MM.1S (cell line): ENCODE measurements at regions not wholly inside any gene's neighbourhood (a gene's known extent, or its start where the extent isn't known, plus 50 kb on each side); places are given as distances from the start of the nearest gene placed in this dataset.

Source experiments
- DNase-seq: peaks from one replicate; pipeline ENCODE4 v3.0.0-alpha.2; 2015
- H2AFZ ChIP-seq: fragments of 300-600 bp; sonication (generic); 2 replicates; pipeline ENCODE4 v1.6.0; 2016; ENCODE audit warnings: antibody characterized with exemption, low read length
- H3F3A ChIP-seq: fragments of 300-600 bp; sonication (generic); 2 replicates; pipeline ENCODE4 v1.6.1; 2016; ENCODE audit warnings: mild to moderate bottlenecking, antibody characterized with exemption, low read length, moderate library complexity, mixed read lengths; ENCODE audit not compliant: insufficient read depth
- H3K27ac ChIP-seq: fragments of 300-600 bp; sonication (generic); 2 replicates; pipeline ENCODE4 v1.5.1; 2016; ENCODE audit warnings: mild to moderate bottlenecking, low read length
- H3K27me3 ChIP-seq: fragments of 300-600 bp; sonication (generic); replicated peaks from 2 replicates; pipeline ENCODE4 v1.6.0; 2016; ENCODE audit warnings: low read length; ENCODE audit not compliant: insufficient read depth
- H3K36me3 ChIP-seq: fragments of 300-600 bp; sonication (generic); replicated peaks from 2 replicates; pipeline ENCODE4 v1.6.1; 2016; ENCODE audit warnings: mild to moderate bottlenecking, low read length, mixed read lengths; ENCODE audit not compliant: insufficient read depth
- H3K4me1 ChIP-seq: fragments of 300-600 bp; sonication (generic); 2 replicates; pipeline ENCODE4 v1.6.1; 2016; ENCODE audit warnings: low read length, mixed read lengths
- H3K4me2 ChIP-seq: fragments of 300-600 bp; sonication (generic); 2 replicates; pipeline ENCODE4 v1.6.0; 2016; ENCODE audit warnings: low read depth, low read length
- H3K4me3 ChIP-seq: fragments of 300-600 bp; sonication (generic); 2 replicates; pipeline ENCODE4 v1.5.1; 2016; ENCODE audit warnings: low read length, mixed read lengths
- H3K79me2 ChIP-seq: fragments of 300-600 bp; sonication (generic); 2 replicates; pipeline ENCODE4 v1.6.1; 2016; ENCODE audit warnings: mixed run types, low read length, mixed read lengths
- H3K9ac ChIP-seq: fragments of 300-600 bp; sonication (generic); 2 replicates; pipeline ENCODE4 v1.6.1; 2016; ENCODE audit warnings: low read length, mixed read lengths
- H3K9me2 ChIP-seq: fragments of 300-600 bp; sonication (generic); replicated peaks from 2 replicates; pipeline ENCODE4 v1.6.1; 2016; ENCODE audit warnings: mild to moderate bottlenecking, low read length, mixed read lengths; ENCODE audit not compliant: insufficient read depth
- H3K9me3 ChIP-seq: fragments of 300-600 bp; sonication (generic); replicated peaks from 2 replicates; pipeline ENCODE4 v1.6.1; 2016; ENCODE audit warnings: mild to moderate bottlenecking, low read length, mixed read lengths; ENCODE audit not compliant: insufficient read depth
- H4K20me1 ChIP-seq: fragments of 300-600 bp; sonication (generic); 2 replicates; pipeline ENCODE4 v1.6.1; 2016; ENCODE audit warnings: mild to moderate bottlenecking, low read length, moderate library complexity, mixed read lengths; ENCODE audit not compliant: insufficient read depth
- CTCF ChIP-seq: fragments of 300-600 bp; sonication (generic); IDR thresholded peaks from 2 replicates; pipeline ENCODE4 v1.5.1; 2016; ENCODE audit warnings: antibody characterized with exemption, low read length, mixed read lengths
- EZH2 ChIP-seq: fragments of 300-600 bp; sonication (generic); optimal IDR thresholded peaks from 2 replicates; pipeline ENCODE3; 2017; ENCODE audit warnings: low read depth, mild to moderate bottlenecking, antibody characterized with exemption, low read length, mixed read lengths
- EZH2phosphoT487 ChIP-seq: fragments of 300-600 bp; sonication (generic); IDR thresholded peaks from 2 replicates; pipeline ENCODE4 v1.6.1; 2018; ENCODE audit warnings: antibody characterized with exemption, low read length

GRCh38 chr22:44580176-44581095 is 82.4 kb upstream of the RTL6 start:
- no peaks in the 10 kb centered on the region for H3K9me3 ChIP-seq
- no peak overlapping the region for H2AFZ ChIP-seq
- H3F3A ChIP-seq = no peaks in the 10 kb centered on the region
- no peak overlapping the region for H3K4me3 ChIP-seq
- TF ChIP-seq EZH2phosphoT487 (no peak), CTCF (no peak), EZH2 (no peak)
- no peaks in the 10 kb centered on the region for H4K20me1 ChIP-seq
- DNase-seq = no peak
- no peak overlapping the region for H3K9ac ChIP-seq
- no peak overlapping the region for H3K4me2 ChIP-seq
- H3K9me2 ChIP-seq = no peaks in the 10 kb centered on the region
- no peaks in the 10 kb centered on the region for H3K79me2 ChIP-seq
- no peaks in the 10 kb centered on the region for H3K4me1 ChIP-seq
- H3K27me3 ChIP-seq = peaks cover 97% of the 10 kb centered on the region
- H3K36me3 ChIP-seq = no peaks in the 10 kb centered on the region
- no peak overlapping the region for H3K27ac ChIP-seq

DNA sequence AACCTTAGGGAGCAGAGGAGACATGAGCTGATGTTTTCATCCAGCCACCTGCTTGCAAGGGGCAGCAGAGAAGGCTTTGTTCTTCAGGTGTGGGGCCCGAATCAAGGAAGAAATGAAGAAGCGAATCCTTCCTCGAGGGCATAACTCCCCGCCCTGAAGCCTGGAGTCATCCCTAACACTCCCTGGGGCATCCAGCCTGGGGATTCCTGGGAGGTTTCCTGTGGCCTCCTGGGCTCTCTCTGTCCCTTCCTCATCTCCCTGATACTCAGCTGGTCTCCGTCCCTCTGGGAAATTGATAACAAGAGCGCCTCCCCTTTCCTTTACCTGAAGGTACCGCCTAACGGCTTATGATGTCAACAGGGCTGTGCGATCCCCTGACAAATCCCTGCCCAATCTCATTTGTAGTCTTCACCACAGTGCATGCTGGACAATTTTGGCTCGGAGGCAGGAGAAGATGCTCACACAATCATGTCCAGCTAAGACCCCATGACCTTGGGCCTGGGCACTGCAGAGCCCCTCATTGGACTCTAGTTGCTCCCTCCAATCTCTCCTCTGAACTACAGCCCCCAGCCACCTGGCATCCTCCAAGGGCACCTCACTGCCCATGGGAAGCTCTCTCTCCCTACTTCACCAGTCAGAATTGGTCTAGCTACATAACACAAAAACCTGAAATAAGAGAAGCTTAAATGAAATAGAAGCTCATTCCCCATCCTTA is 80.6 kb upstream of the RTL6 start:
- H4K20me1 ChIP-seq = no peaks in the 10 kb centered on the region
- no peaks in the 10 kb centered on the region for H3K36me3 ChIP-seq
- H3K9ac ChIP-seq = no peak overlapping the region
- TF ChIP-seq EZH2phosphoT487 (no peak), CTCF (no peak), EZH2 (no peak)
- H3K9me2 ChIP-seq = no peaks in the 10 kb centered on the region
- no peaks in the 10 kb centered on the region for H3K4me1 ChIP-seq
- H3K27me3 ChIP-seq = peaks cover 99% of the 10 kb centered on the region
- no peak overlapping the region for H3K27ac ChIP-seq
- H3K79me2 ChIP-seq = no peaks in the 10 kb centered on the region
- no peak overlapping the region for H3K4me3 ChIP-seq
- DNase-seq = no peak
- no peak overlapping the region for H2AFZ ChIP-seq
- no peaks in the 10 kb centered on the region for H3K9me3 ChIP-seq
- no peak overlapping the region for H3K4me2 ChIP-seq
- no peaks in the 10 kb centered on the region for H3F3A ChIP-seq

GRCh38 chr22:44578110-44578457 is 80.1 kb upstream of the RTL6 start:
- Histone ChIP-seq H3K4me1 (no peaks in the 10 kb centered on the region), H3F3A (no peaks in the 10 kb centered on the region), H3K36me3 (no peaks in the 10 kb centered on the region), H3K9me2 (no peaks in the 10 kb centered on the region), H3K27ac (no peak overlapping the region), H2AFZ (no peak overlapping the region), H3K79me2 (no peaks in the 10 kb centered on the region), H3K4me2 (no peak overlapping the region), H3K27me3 (peaks cover 98% of the 10 kb centered on the region), H3K4me3 (no peak overlapping the region), H4K20me1 (no peaks in the 10 kb centered on the region), H3K9me3 (no peaks in the 10 kb centered on the region), H3K9ac (no peak overlapping the region)
- no peak for DNase-seq
- TF ChIP-seq CTCF (no peak), EZH2 (no peak), EZH2phosphoT487 (no peak)
